Ishikawa (cell line): ENCODE measurements at regions not wholly inside any gene's neighbourhood (a gene's known extent, or its start where the extent isn't known, plus 50 kb on each side); places are given as distances from the start of the nearest gene placed in this dataset.

Experiments
- CREB1 ChIP-seq: IDR thresholded peaks from 2 replicates; pipeline ENCODE4 v1.6.1; 2012; ENCODE audit warnings: low read depth
- FOXM1 ChIP-seq: IDR thresholded peaks from 2 replicates; pipeline ENCODE4 v1.6.1; 2012; ENCODE audit warnings: low read depth, borderline replicate concordance
- RAD21 ChIP-seq: IDR thresholded peaks from 2 replicates; pipeline ENCODE4 v1.6.1; 2012; ENCODE audit warnings: low read depth
- TAF1 ChIP-seq: IDR thresholded peaks from 2 replicates; pipeline ENCODE4 v1.6.1; 2012; ENCODE audit warnings: low read depth, mild to moderate bottlenecking
- ZBTB7A ChIP-seq: IDR thresholded peaks from 2 replicates; pipeline ENCODE4 v1.6.1; 2012; ENCODE audit warnings: low read depth
- TF ChIP-seq, protein P1 (sequence below): IDR thresholded peaks from 2 replicates; pipeline ENCODE4 v1.6.1; 2012; ENCODE audit warnings: low read depth, mild to moderate bottlenecking
- TF ChIP-seq, protein P2 (sequence below): IDR thresholded peaks from 2 replicates; pipeline ENCODE4 v1.6.1; 2012

GRCh38 chr19:30879225-30879624 is 470.0 kb downstream of the TSHZ3 start:
- TF ChIP-seq, protein P1, sequence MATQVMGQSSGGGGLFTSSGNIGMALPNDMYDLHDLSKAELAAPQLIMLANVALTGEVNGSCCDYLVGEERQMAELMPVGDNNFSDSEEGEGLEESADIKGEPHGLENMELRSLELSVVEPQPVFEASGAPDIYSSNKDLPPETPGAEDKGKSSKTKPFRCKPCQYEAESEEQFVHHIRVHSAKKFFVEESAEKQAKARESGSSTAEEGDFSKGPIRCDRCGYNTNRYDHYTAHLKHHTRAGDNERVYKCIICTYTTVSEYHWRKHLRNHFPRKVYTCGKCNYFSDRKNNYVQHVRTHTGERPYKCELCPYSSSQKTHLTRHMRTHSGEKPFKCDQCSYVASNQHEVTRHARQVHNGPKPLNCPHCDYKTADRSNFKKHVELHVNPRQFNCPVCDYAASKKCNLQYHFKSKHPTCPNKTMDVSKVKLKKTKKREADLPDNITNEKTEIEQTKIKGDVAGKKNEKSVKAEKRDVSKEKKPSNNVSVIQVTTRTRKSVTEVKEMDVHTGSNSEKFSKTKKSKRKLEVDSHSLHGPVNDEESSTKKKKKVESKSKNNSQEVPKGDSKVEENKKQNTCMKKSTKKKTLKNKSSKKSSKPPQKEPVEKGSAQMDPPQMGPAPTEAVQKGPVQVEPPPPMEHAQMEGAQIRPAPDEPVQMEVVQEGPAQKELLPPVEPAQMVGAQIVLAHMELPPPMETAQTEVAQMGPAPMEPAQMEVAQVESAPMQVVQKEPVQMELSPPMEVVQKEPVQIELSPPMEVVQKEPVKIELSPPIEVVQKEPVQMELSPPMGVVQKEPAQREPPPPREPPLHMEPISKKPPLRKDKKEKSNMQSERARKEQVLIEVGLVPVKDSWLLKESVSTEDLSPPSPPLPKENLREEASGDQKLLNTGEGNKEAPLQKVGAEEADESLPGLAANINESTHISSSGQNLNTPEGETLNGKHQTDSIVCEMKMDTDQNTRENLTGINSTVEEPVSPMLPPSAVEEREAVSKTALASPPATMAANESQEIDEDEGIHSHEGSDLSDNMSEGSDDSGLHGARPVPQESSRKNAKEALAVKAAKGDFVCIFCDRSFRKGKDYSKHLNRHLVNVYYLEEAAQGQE = no peak
- no peak for TF ChIP-seq TAF1
- TF ChIP-seq, protein P2, sequence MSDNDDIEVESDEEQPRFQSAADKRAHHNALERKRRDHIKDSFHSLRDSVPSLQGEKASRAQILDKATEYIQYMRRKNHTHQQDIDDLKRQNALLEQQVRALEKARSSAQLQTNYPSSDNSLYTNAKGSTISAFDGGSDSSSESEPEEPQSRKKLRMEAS = no peak
- TF ChIP-seq FOXM1 = no peak
- no peak for TF ChIP-seq RAD21
- TF ChIP-seq CREB1 = no peak
- no peak for TF ChIP-seq ZBTB7A
